Skin epidermis (tissue), 12 donors: ENCODE measurements at regions not wholly inside any gene's neighbourhood (a gene's known extent, or its start where the extent isn't known, plus 50 kb on each side); places are given as distances from the start of the nearest gene placed in this dataset.

ENCODE experiments used
- H3K27ac ChIP-seq, 21 experiments: fragments of 200-600 bp; sonication (generic) in 11 of 21; one replicate each; pipeline ENCODE4 v1.5.0; 2020; ENCODE audit warnings: mild to moderate bottlenecking in 3 of 21, inconsistent platforms in 2 of 21, moderate library complexity in 2 of 21
- H3K4me3 ChIP-seq, 7 experiments: fragments of 200-600 bp; sonication (generic) in 2 of 7; one replicate each; pipeline ENCODE4 v1.5.0; 2020; ENCODE audit warnings: inconsistent platforms in 2 of 7, mild to moderate bottlenecking in 2 of 7, moderate library complexity in 1 of 7

DNA sequence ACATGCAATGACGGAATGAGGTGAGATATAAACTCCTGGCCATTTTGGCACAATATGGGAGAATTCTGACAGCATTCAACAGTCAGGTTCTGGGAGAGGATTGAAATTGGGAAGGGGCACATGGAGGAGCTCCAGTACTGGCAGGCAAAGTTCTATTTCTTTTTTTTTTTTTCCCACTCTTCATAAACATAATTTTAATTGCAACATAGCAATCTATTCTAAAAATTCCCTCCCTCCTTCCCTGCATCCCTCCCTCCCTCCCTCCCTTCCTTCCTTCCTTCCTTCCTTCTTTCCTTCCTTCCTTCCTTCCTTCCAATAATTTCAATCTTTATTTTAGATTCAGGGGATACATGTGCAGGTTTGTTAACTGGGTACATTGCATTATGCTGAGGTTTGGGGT is 93.2 kb downstream of the PTCSC3 start:
- no peak overlapping the region for H3K4me3 ChIP-seq
- H3K27ac ChIP-seq = no peak overlapping the region

DNA sequence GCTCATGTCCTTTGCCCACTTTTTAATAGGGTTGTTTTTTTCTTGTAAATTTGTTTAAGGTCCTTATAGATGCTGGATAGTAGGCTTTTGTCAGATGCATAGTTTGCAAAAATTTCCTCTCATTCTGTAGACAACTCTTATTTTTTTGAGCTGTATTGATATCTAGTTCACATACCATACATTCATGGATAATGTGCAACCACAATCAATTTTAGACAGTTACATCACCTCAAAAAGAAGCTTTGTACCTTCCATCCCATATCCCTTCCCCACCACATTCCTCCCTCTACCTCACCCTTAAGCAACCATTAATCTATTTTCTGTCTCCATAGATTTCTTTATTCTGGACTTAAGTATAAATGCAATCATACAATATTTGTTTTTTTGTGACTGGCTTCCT is 98.4 kb downstream of the PTCSC3 start:
- Histone ChIP-seq H3K4me3 (no peak overlapping the region), H3K27ac (no peak overlapping the region)

DNA sequence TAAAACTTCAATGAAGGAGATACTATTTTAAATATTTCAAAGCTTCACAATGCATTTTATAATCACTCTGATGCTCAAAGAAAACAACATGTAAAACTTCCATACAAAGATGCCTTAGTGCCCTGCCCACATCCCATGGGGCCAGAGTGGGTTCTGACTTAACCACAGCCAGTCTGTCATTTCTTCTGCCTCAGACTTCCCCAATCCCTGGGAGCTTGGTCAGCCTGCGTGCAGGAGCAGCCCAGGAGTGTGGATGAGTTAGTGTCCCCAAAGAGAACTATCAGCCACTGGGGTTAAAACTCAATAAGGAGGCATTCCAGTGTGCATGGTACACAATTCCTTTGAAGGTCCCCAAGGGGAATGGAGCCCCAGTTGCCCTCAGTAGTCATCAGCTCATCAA is 100.3 kb downstream of the PTCSC3 start:
- no peak overlapping the region for H3K27ac ChIP-seq
- H3K4me3 ChIP-seq = no peak overlapping the region

DNA sequence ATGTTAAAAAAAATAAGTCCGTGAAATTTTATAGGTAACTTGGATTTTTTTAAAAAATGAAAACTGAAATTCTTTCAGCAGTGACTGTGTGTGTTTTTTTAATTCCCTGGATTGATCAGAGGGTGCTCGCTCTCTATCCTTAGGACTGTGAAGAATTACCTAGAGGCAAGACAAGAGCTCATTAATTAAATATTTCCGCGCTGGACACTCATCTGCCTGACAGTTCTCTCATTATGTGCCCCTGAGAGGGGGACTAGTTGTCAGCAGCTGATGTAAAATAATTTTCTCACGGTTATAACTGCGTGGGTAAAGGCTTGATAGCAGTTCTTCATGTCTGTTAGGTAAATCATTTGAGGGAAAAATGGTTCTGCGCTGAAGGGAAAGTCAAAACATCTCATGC is 101.3 kb downstream of the PTCSC3 start:
- Histone ChIP-seq H3K27ac (no peak overlapping the region), H3K4me3 (no peak overlapping the region)

DNA sequence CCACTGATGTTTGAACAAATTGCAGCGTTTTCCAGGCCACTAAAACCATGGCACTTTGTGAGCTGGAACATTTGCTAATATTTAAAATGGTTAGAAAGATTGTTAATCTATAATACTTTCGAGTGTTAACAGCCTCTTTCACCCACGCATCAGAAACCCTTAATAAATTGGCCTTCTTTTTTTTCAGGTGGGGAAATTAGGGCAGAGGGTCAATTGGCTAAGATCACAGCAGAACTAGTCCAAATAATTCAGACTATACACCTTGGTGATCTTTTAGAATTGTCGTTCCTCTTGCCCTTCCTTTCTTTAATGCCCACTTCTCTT is 105.8 kb downstream of the PTCSC3 start:
- no peak overlapping the region for H3K27ac ChIP-seq
- H3K4me3 ChIP-seq = no peak overlapping the region

DNA sequence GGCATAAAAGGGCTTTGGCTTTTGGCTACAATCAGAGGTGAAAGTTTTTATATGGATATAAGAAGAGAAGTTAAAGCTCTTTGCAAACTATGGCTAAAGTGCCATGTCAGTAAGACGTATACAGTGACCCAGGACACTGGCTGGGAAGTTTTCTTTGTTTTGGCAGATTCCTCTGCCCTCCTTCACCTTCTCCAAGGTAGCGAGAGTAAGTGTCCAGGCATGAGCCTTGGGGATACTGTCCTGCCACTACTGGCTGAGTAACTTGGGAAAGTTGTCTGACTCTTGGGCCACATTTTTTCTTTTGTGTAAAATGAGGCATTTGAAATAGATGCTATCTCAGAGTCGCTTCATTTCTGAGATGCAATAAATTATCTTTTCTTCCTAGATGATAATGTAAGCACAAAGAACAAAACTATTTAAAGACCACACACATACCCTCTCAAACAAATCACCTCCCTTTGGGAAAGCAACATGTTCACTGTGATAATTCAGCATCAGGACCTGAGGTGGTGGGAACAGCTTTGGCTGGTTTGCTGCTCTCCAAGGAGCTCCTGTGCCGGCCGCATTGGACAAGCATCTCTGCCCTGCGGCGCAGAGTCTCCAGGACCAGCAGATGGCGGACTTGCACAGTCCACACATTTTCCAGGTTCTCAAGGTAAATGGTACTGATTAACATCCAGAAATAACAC is 106.3 kb downstream of the PTCSC3 start:
- Histone ChIP-seq H3K4me3 (no peak overlapping the region), H3K27ac (no peak overlapping the region)

DNA sequence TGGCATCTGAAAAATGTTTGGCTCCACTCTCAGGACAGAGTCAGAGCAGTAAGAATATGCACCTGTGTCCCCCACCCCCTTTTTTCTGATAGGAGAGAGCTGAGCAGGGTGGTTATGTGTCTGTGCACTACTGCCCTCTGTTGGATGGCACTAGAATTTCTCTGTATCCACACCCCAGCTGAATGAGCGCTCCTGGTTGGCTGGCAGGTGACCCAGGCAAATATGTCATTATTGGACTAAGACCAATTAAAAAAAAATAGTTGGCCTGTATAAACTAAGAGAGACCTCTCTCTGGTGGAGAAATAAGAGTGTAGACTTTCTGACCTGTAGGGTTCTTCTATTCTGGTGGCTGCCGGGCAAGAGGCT is 107.0 kb downstream of the PTCSC3 start:
- no peak overlapping the region for H3K4me3 ChIP-seq
- no peak overlapping the region for H3K27ac ChIP-seq

DNA sequence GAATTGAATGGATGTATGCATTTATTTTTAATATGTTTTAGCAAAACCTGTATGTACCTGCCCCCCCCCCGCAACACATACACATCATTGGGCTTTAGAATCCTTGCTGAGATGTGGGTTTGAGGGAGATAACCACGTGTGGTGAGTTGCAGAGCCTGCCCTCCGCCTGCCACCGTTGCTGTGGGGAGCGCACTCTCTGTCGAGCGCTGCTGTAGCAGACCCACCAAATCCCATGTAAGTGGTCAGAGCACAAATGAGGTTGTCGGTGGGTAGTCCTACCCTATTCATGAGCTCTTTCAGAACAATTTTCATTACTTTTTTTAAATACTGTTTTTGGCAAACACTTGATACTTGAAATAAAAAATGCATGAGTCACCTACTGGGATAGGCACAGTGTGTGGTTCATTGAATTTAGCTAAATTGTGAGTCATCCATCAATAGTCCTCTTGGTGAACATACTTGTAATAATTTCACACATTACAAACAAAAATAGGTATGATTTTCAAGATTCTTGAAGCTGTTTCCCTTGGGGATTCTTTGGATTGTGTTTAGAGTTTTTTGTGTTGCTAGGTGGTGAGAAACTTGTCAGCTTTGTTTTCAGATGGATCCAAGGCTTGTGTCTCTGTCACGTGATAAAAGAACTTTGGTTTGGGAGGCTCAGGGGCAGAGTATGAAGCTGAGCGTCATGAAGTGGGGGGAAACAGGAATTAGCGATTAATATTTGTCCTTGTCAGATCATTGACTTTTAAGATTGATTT is 107.6 kb downstream of the PTCSC3 start:
- H3K4me3 ChIP-seq = no peak overlapping the region
- H3K27ac ChIP-seq = no peak overlapping the region

DNA sequence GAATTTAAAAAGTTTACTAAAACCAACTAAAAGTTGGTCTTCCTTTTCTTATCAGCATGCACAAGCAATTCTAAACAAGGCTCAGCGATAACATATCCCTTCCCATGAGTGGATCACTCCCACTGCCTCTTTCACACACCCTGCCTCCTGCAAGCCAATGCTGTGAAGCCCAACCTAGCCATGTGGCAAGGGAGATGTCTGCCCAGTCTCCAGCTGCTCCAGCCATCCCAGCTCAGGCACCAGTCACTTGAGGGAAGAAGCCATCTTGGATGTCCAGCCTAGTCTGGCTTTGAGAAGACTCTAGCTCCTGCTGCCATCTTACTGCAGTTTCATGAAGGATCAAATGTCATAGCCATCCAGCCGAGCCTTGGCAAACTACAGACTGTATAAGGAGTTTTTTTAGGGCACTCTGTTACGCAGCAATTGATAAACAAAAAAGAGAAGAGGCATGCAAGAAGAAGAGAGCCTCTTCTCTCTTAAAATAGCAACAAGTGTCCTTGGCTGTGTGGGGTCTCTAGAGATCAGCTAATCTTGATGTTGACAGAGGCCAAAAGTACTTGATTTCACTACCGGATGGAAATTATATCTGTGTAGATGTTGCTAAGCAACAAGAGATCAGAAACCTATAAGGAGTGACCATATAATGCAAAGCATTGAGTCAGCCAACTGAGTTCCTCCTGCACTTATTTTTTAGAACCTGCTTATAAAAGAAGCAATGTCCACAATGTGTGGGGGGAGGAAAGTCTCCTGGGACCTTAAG is 108.9 kb downstream of the PTCSC3 start:
- H3K27ac ChIP-seq = no peak overlapping the region
- H3K4me3 ChIP-seq = no peak overlapping the region

DNA sequence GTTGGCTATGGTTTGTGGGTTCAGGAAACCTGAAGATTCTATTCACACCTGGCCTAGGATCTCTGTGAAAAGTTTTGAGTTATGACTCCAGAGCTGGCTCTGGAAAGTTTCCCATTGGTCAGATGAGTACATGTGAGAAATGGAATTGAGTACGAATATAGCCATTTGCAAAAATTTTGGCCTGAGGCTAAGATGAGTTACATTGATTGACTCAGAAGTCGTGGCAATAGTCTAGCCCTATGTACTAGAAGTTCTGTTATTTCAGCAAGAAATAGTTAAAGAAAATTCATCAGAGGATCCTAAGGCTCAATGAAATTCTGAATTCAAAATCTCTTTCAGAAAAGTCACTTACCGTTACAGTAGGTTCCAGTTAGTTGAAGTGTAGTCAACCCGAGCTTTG is 109.9 kb downstream of the PTCSC3 start:
- no peak overlapping the region for H3K4me3 ChIP-seq
- H3K27ac ChIP-seq = no peak overlapping the region

DNA sequence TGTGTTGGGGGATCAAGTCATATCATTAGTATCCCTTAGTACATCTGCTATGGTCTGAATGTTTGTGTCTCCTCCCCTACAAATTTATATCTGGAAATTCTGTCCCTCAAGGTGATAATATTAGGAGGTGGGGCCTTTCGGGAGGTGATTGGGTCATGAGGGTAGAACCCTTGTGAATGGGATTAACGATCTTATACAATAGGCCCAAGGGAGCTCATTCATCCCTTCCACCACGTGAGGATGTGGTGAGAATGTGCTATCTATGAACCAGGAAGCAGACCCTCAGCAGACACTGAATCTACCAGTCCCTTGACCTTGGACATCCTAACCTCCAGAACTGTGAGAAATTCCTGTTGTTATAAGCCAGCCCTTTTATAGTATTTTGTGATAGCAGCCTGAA is 110.7 kb downstream of the PTCSC3 start:
- Histone ChIP-seq H3K4me3 (no peak overlapping the region), H3K27ac (no peak overlapping the region)

DNA sequence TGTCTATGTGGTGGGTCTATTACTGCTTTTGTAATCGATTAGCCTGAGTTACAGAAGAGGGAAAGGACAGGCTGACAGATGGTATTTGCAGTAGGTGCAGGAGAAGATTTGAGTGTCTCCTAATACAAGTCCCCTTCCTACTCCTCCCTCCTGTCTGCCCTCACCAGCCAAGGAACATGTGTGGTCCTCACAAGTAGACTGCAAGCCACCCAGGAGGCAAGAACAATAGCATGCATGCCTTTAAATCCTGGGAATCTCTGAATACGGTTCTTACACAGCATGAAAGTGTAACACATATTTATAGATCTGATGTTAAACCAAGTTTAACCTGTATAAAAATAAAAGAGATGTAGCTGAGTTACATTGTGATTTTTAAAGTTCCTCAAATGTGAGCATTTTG is 117.0 kb downstream of the PTCSC3 start:
- Histone ChIP-seq H3K4me3 (no peak overlapping the region), H3K27ac (no peak overlapping the region)

DNA sequence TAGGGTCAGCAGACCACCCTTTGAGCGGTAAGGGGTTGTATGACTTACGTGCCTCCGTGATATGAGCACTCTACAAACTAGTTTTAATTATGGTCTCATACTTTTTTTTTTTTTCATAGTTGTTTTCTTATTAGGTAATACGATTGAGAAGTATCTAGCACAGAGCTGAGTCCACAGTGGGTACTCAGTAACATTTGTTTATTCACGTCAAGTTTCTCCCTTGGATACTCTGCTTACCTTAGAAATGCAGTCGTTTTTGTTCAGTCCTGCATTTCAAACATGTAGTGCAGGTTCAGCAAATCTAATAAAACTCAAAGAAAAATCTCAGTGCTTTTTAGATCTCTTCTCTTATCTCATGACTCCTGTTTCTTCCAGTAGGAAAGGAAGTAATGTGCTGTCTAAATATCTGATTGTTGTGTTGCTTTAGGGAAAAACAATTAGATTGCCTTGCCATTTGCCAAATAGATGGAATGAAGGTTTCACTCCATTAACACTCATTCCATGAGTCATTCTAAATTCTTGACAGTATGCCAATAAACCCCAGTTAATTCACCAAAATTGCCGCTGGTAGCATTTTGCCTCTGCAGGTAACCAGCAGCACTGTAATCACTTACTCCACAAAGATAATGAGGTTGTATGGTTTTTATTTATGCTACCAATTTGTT is 118.9 kb downstream of the PTCSC3 start:
- Histone ChIP-seq H3K4me3 (no peak overlapping the region), H3K27ac (no peak overlapping the region)

DNA sequence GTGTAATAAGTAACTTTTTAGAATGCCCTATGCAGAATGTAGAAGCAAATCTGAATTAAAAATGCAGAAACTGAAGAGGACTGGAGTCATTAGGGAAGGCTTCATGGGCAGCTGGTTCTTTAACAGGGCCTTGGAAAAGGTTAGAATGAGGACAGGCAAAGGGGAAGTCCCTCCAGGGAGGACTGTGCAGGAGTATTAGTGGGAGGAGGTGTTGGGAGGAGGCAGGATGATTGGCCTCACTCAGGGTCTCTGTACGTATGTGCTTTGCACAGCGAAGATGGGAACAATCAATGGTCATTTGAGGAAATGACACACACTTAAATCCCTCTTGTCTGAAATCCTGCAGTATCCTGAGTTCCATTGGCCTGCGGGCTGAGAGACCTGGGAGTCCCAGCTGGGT is 119.7 kb downstream of the PTCSC3 start:
- Histone ChIP-seq H3K4me3 (no peak overlapping the region), H3K27ac (no peak overlapping the region)

DNA sequence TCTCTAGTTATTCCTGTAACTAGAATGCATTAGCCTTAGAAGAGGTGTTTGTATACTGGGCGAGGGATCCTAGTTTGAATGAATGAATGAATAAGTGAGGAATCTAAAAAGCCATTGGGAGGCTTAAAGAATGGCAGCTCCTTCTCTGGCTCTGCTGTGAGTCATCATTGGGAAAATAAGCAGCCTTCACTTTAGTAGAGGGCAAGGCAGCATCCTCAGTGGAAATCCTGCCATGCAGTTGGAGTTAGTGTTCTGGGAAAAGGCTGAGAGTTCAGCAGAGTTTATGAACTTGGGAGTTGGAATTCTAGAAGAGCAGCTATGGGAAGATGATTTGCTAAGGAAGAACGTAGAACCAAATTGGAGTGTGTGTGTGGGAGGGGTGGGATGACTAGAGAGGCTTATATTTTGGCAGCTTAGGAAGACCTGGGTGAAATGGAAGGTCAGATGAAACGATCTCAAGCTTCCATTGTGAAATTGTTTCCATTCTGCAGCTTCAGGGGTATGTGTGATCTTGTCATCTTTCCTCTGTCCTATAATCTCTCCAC is 120.8 kb downstream of the PTCSC3 start:
- Histone ChIP-seq H3K4me3 (no peak overlapping the region), H3K27ac (no peak overlapping the region)

DNA sequence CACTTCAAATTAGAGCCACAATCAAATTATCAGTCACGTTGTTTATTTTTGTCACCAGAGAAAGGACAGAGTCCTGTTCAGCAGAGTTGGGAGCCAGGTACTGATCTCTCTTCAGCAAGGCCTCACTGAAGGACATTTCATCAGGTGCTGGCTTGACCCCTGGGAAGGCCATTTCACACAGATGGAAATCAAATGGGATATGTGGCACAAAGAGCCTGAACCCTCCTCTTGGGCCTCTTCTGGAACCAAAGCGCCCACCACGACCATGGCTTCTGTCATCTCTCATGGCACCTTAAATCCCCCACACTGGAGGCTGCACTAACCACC is 121.5 kb downstream of the PTCSC3 start:
- Histone ChIP-seq H3K4me3 (no peak overlapping the region), H3K27ac (no peak overlapping the region)

DNA sequence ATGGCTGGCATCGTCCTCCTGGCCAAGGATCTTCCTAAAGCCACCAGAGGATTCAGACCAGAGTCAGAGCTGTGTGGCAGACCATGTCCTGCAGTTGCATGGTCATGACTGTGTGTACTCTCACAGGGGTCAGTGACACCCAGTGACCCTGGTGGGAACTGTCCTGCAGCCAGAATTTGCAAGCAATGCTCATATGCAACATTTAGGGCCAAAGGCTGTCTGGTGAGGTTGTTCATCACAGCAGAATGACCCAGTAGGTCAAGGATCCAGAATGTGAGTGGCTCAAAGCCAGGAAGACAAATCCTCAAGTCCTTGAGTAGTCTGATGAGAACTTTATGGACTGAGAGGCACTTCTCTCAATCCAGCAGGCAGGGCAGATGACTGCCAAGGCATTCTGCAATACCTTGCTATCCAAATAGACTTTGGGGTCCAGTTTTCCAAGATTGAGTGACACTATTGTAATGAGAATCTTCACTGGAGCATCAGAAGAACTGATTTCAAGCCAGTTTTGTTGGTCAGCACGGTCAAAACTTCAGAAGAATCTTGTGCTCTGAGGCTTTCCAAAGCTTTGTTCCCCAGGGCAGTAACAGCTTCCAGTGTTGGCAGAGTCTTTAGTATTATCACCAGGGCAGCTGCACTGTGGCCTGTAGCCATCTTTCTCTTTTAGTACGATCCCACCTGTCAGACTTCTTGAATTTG is 122.0 kb downstream of the PTCSC3 start:
- Histone ChIP-seq H3K4me3 (no peak overlapping the region), H3K27ac (no peak overlapping the region)

DNA sequence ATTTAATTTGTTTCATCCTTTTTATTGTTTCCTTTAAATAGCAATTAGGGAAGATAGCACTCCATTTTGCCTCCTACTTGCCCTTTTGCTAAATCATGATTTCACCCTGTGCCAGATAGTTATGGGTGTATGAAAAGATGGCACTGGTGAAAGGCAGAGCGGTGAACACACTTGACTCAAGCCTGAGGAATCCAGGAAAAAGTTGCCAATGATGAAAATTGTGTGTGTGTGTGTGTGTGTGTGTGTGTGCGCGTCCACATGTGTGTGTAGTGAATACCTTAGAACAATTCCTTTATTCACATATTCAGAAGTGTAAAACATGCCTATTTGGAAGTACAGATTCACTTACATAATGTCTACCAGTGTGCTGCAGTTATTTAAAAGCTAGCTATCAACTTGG is 123.8 kb downstream of the PTCSC3 start:
- no peak overlapping the region for H3K27ac ChIP-seq

DNA sequence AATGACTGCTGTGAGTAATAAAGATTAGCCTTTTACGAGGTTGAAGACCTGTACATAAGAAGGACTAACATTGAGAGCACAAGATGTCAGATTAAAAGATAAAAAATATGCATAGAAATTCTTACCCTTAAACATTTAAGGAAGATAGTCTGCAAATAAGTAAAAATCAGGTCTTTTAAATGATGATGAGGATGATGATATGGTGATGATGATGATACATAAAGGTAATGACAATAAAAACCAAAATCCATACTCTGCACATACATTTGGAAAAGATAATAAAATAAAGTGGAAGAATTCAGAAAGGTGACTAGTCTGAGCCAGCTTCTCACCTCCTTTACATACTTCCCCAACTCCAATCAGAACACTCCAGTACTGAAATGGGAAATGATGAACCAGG is 124.5 kb downstream of the PTCSC3 start:
- Histone ChIP-seq H3K4me3 (no peak overlapping the region), H3K27ac (no peak overlapping the region)

More for the DNA sequence above, 123.8 kb downstream of the PTCSC3 start:
- H3K4me3 ChIP-seq = no peak overlapping the region

DNA sequence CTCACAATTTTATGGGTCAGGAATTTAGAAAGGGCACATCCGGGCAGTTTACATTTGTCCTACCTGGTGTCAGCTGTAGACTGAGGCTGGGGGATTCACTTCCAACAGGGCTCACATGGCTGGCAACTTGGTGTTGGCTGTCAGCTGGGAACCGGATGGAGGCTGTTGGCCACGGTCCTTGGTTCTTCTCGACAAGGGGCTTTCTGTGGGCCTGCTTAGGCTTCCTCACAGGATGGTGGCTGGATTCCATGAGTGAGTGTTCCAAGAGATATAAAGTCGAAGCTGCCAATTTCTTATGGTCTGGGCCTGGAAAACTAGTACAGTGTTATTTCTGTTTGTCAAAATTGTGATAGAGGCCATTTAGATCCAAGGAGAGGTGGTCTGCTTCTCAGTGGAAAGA is 127.9 kb downstream of the PTCSC3 start:
- Histone ChIP-seq H3K4me3 (no peak overlapping the region), H3K27ac (no peak overlapping the region)
